A549 (cell line): ENCODE measurements at regions not wholly inside any gene's neighbourhood (a gene's known extent, or its start where the extent isn't known, plus 50 kb on each side); places are given as distances from the start of the nearest gene placed in this dataset.

Experiments used
- ATAC-seq, 2 experiments: fragments of 200-7000 bp in 1 of 2; fragments of >200 bp in 1 of 2; cut with Nextera tagmentation in 1 of 2; cut with Tn5 transposase in 1 of 2; 3 replicates each; pipeline versions ENCODE4 v1.8.0 to v1.9.1; 2018 to 2020; ENCODE audit warnings: mild to moderate bottlenecking in 1 of 2, moderate library complexity in 1 of 2
- CTCF ChIA-PET: fragments of 300-600 bp; sonication (Branson Sonifier 250); formaldehyde crosslinking; extraction: SDS; loops from one replicate; lab custom pipeline; 2021; ENCODE audit warnings: antibody characterized with exemption, inconsistent platforms; lab: Yijun Ruan, JAX
- POLR2A ChIA-PET: fragments of 350-600 bp; formaldehyde crosslinking; extraction: SDS; loops from one replicate; lab custom pipeline; 2021; ENCODE audit warnings: antibody characterized with exemption, inconsistent platforms; lab: Yijun Ruan, JAX
- DNase-seq, 2 experiments: peaks; one replicate each; pipeline versions ENCODE4 v3.0.0 to v3.0.0-alpha.2; 2011 to 2016; ENCODE audit warnings: low read depth in 1 of 2, low spot score in 1 of 2
- FAIRE-seq: peaks from 2 replicates; lab custom pipeline; 2011; peaks lifted over from hg19 to GRCh38; lab: Jason Lieb, UNC
- H3K27ac ChIP-seq, 2 experiments: fragments of >200 bp; sonication (Bioruptor Twin); formaldehyde crosslinking; 3 replicates each; pipeline ENCODE4 v1.5.1; 2016 to 2017
- H3K4me1 ChIP-seq: fragments of >200 bp; sonication (Bioruptor Twin); formaldehyde crosslinking; 3 replicates; pipeline ENCODE4 v1.6.1; 2016
- H3K4me2 ChIP-seq: fragments of >200 bp; sonication (Bioruptor Twin); formaldehyde crosslinking; 3 replicates; pipeline ENCODE4 v1.6.1; 2016
- H3K4me3 ChIP-seq: fragments of >200 bp; sonication (Bioruptor Twin); formaldehyde crosslinking; 3 replicates; pipeline ENCODE4 v1.5.1; 2016
- H3K9me3 ChIP-seq: fragments of >200 bp; sonication (Bioruptor Twin); formaldehyde crosslinking; 3 replicates; pipeline ENCODE4 v1.6.1; 2016
- BHLHE40 ChIP-seq: IDR thresholded peaks from 2 replicates; pipeline ENCODE4 v1.6.1; 2012; ENCODE audit warnings: low read depth, low read length, inconsistent platforms
- CTCF ChIP-seq: fragments of >200 bp; sonication (Bioruptor Twin); formaldehyde crosslinking; IDR thresholded peaks from 3 replicates; pipeline ENCODE4 v1.5.1; 2016
- EHF ChIP-seq: fragments of 250-450 bp; sonication (Bioruptor Pico); IDR thresholded peaks from 2 replicates; pipeline ENCODE4 v1.5.0; 2020; ENCODE audit warnings: mild to moderate bottlenecking
- EHMT2 ChIP-seq: fragments of 200-600 bp; sonication (generic); IDR thresholded peaks from 2 replicates; pipeline ENCODE4 v1.6.1; 2016; ENCODE audit warnings: antibody characterized with exemption, low read depth, mild to moderate bottlenecking, moderate library complexity
- FOSB ChIP-seq: fragments of 250-450 bp; sonication (Bioruptor Pico); IDR thresholded peaks from 2 replicates; pipeline ENCODE4 v1.5.0; 2020; ENCODE audit warnings: mild to moderate bottlenecking, moderate library complexity
- FOSL2 ChIP-seq, 2 experiments: fragments of 450-650 bp in 1 of 2; fragments of >200 bp in 1 of 2; sonication (Bioruptor Twin) in 1 of 2; formaldehyde crosslinking; IDR thresholded peaks; 2 replicates each; pipeline versions ENCODE4 v1.5.0 to v1.6.1; 2016 to 2020; ENCODE audit warnings: mild to moderate bottlenecking in 1 of 2, moderate library complexity in 1 of 2
- HDAC2 ChIP-seq: fragments of 200-600 bp; sonication (generic); IDR thresholded peaks from 2 replicates; pipeline ENCODE4 v1.6.1; 2016
- HMGXB4 ChIP-seq: fragments of 250-450 bp; sonication (Bioruptor Pico); IDR thresholded peaks from 2 replicates; pipeline ENCODE4 v1.5.0; 2021; ENCODE audit warnings: mild to moderate bottlenecking, moderate library complexity, borderline replicate concordance
- HOXA7 ChIP-seq: fragments of 250-450 bp; sonication (Bioruptor Pico); IDR thresholded peaks from 2 replicates; pipeline ENCODE4 v1.5.0; 2020; ENCODE audit warnings: mild to moderate bottlenecking, moderate library complexity
- JUN ChIP-seq, 2 experiments: fragments of >200 bp; sonication (Bioruptor Twin); formaldehyde crosslinking; IDR thresholded peaks; 2 replicates in 1 of 2; 3 replicates in 1 of 2; pipeline ENCODE4 v1.6.1; 2016 to 2017
- JUNB ChIP-seq: fragments of >200 bp; sonication (Bioruptor Twin); formaldehyde crosslinking; IDR thresholded peaks from 2 replicates; pipeline ENCODE4 v1.6.1; 2016
- KDM1A ChIP-seq: fragments of 200-600 bp; sonication (generic); IDR thresholded peaks from 2 replicates; pipeline ENCODE4 v1.6.1; 2016; ENCODE audit warnings: low read depth, mild to moderate bottlenecking
- MAFK ChIP-seq: fragments of 450-650 bp; IDR thresholded peaks from 2 replicates; pipeline ENCODE4 v1.6.1; 2014; ENCODE audit not compliant: partially characterized antibody
- NFE2L2 ChIP-seq: fragments of 150-350 bp; conservative IDR thresholded peaks from 2 replicates; pipeline ENCODE4 v1.6.1; 2014; ENCODE audit warnings: low read length
- NR3C1 ChIP-seq: fragments of >200 bp; sonication (Bioruptor Twin); formaldehyde crosslinking; IDR thresholded peaks from 3 replicates; pipeline ENCODE4 v1.6.1; 2017
- POLR2A ChIP-seq: IDR thresholded peaks from 2 replicates; pipeline ENCODE4 v1.6.1; 2012; ENCODE audit warnings: mild to moderate bottlenecking, low read length
- POLR2AphosphoS2 ChIP-seq: conservative IDR thresholded peaks from 2 replicates; pipeline ENCODE4 v1.6.1; 2012; ENCODE audit warnings: low read length, improper control_type of control experiment, inconsistent platforms
- RAD21 ChIP-seq, 2 experiments: fragments of >200 bp in 1 of 2; sonication (Bioruptor Twin) in 1 of 2; formaldehyde crosslinking in 1 of 2; IDR thresholded peaks in 1 of 2; conservative IDR thresholded peaks in 1 of 2; 2 replicates in 1 of 2; 3 replicates in 1 of 2; pipeline ENCODE4 v1.6.1; 2012 to 2018; ENCODE audit warnings: inconsistent platforms in 1 of 2
- RARB ChIP-seq: fragments of 250-450 bp; sonication (Bioruptor Pico); IDR thresholded peaks from 2 replicates; pipeline ENCODE4 v1.8.0; 2021; ENCODE audit warnings: mild to moderate bottlenecking, moderate library complexity
- RFX5 ChIP-seq: fragments of 450-650 bp; IDR thresholded peaks from 2 replicates; pipeline ENCODE4 v1.7.1; 2014; ENCODE audit warnings: antibody characterized with exemption, mild to moderate bottlenecking, moderate library complexity
- RNF2 ChIP-seq: fragments of 200-600 bp; sonication (generic); IDR thresholded peaks from 2 replicates; pipeline ENCODE4 v1.6.1; 2016; ENCODE audit warnings: low read depth, mild to moderate bottlenecking, antibody characterized with exemption, moderate library complexity, borderline replicate concordance
- SMC3 ChIP-seq: fragments of >200 bp; sonication (Bioruptor Twin); formaldehyde crosslinking; IDR thresholded peaks from 3 replicates; pipeline ENCODE4 v1.6.1; 2018; ENCODE audit warnings: inconsistent platforms
- SREBF2 ChIP-seq: fragments of 450-650 bp; IDR thresholded peaks from 2 replicates; pipeline ENCODE4 v1.6.1; 2014; ENCODE audit warnings: mild to moderate bottlenecking, moderate library complexity
- TFCP2L1 ChIP-seq: fragments of 250-450 bp; sonication (Bioruptor Pico); IDR thresholded peaks from 2 replicates; pipeline ENCODE4 v1.5.0; 2021; ENCODE audit warnings: mild to moderate bottlenecking
- ZFP36 ChIP-seq: fragments of 450-650 bp; IDR thresholded peaks from 2 replicates; pipeline ENCODE4 v1.6.1; 2014; ENCODE audit warnings: borderline replicate concordance; ENCODE audit not compliant: partially characterized antibody
- ZNF302 ChIP-seq: fragments of 250-450 bp; sonication (Bioruptor Pico); IDR thresholded peaks from 2 replicates; pipeline ENCODE4 v1.9.0; 2021; ENCODE audit warnings: inconsistent platforms, mild to moderate bottlenecking, moderate library complexity
- ZSCAN20 ChIP-seq: fragments of 250-450 bp; sonication (Bioruptor Pico); IDR thresholded peaks from 2 replicates; pipeline ENCODE4 v1.8.0; 2022; ENCODE audit warnings: mild to moderate bottlenecking, moderate library complexity
- WGBS: methylation state at CpG from one replicate; pipeline ENCODE4 v1.1.6; 2017; ENCODE audit errors: missing lambda C conversion rate; 5-methylcytosine and 5-hydroxymethylcytosine counted together
- TF ChIP-seq, protein P1 (sequence below): fragments of 450-650 bp; IDR thresholded peaks from 2 replicates; pipeline ENCODE4 v1.6.1; 2014; ENCODE audit warnings: antibody characterized with exemption
- TF ChIP-seq, protein P2 (sequence below): fragments of >200 bp; sonication (Bioruptor Twin); formaldehyde crosslinking; IDR thresholded peaks from 3 replicates; pipeline ENCODE4 v1.6.1; 2016

GRCh38 chr7:109179601-109180000, 609.9 kb downstream of the DNAJB9 start:
- no peaks in the 10 kb centered on the region for H3K4me1 ChIP-seq
- no peak for TF ChIP-seq RAD21 (conservative IDR thresholded peaks at IDR 0.05 in 1 of 2, IDR thresholded peaks at IDR 0.05 in 1 of 2)
- TF ChIP-seq ZFP36 = no peak
- no peak for TF ChIP-seq FOSL2 (IDR thresholded peaks at IDR 0.05)
- no peak for TF ChIP-seq FOSL2 (CRISPR knock-in tag; IDR thresholded peaks at IDR 0.05)
- TF ChIP-seq EHMT2 = no peak
- no peak for TF ChIP-seq CTCF
- TF ChIP-seq KDM1A = no peak
- TF ChIP-seq FOSB (CRISPR knock-in tag) = no peak
- no peak for TF ChIP-seq BHLHE40
- TF ChIP-seq JUN (IDR thresholded peaks at IDR 0.05) = no peak
- no peak for TF ChIP-seq ZNF302 (CRISPR knock-in tag)
- TF ChIP-seq NR3C1 = no peak
- no peak for TF ChIP-seq POLR2A
- no peak for TF ChIP-seq ZSCAN20 (CRISPR knock-in tag)
- no peak for TF ChIP-seq TFCP2L1
- TF ChIP-seq POLR2AphosphoS2 = no peak
- no peak for TF ChIP-seq RARB
- no peak for TF ChIP-seq MAFK
- no peak for TF ChIP-seq JUNB
- TF ChIP-seq RFX5 = no peak
- TF ChIP-seq, all 56 proteins: peak for 0
- 4% methylated on average over 3 of the region's 3 CpGs for WGBS
- ChIA-PET CTCF (no interaction called here), POLR2A (no interaction called here)
- DNase-seq (no peak), ATAC-seq (no peak), FAIRE-seq (no peak)
- Histone ChIP-seq H3K4me3 (no peak overlapping the region), H3K9me3 (no peaks in the 10 kb centered on the region), H3K4me2 (no peak overlapping the region), H3K27ac (no peak overlapping the region)

DNA sequence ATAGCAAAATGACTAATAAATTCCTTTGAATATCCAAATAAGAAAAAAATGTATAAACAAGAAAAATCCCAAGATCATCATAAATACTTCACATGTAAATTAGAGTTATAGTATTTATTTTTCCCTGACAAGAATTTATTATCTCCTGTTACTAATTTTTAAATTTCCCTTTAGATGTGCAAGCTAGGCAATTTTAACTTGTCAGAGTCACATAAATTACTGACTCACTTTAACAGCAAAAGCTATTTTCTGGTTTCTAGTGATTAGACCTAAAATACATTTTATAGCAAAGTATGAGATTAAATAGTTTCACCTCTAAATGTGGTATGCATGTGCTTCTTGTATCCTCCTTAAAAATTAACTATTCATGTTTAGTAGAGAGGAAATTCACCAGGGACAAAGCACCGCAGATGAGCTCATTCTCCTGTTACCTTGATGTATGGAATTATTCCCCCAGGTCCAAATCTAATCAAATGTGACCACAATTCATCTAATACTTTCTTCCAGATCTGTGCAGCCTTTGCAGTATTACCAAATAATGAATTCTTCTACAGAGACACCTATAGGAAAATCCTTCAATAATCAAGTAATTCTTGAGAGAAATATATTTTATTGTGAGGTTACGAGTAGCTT, 621.2 kb downstream of the DNAJB9 start:
- no peak for ATAC-seq
- POLR2A ChIA-PET = no interaction called here
- Histone ChIP-seq H3K4me1 (no peaks in the 10 kb centered on the region), H3K27ac (no peak overlapping the region), H3K4me2 (no peak overlapping the region), H3K9me3 (no peaks in the 10 kb centered on the region), H3K4me3 (no peak overlapping the region)
- under 1% methylated on average over 2 of the region's 2 CpGs for WGBS
- FAIRE-seq = no peak
- TF ChIP-seq SREBF2 (no peak), MAFK (peak; percentile 50), BHLHE40 (no peak), ZNF302 (CRISPR knock-in tag) (no peak)
- TF ChIP-seq, protein P1, sequence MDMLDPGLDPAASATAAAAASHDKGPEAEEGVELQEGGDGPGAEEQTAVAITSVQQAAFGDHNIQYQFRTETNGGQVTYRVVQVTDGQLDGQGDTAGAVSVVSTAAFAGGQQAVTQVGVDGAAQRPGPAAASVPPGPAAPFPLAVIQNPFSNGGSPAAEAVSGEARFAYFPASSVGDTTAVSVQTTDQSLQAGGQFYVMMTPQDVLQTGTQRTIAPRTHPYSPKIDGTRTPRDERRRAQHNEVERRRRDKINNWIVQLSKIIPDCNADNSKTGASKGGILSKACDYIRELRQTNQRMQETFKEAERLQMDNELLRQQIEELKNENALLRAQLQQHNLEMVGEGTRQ = no peak
- no peak for DNase-seq
- CTCF ChIA-PET = no interaction called here

DNA sequence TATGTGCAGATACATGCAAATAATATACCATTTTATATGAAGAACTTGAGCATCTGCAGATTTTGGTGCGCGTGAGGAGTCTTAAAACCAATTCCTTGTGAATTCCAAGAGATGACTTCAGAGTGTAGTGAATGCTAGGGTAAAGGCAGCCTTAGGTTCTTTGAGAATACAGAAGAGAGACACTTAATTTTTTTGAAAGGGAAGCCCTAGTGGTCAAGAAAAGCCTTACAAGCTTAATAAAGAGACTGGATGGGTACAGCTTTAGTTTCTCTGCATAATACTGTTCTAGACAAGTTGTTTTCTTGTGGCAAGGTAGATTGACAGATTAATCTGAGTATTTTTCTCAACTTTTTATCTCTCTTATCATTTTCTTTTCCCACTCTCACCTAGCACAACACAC, 636.5 kb downstream of the DNAJB9 start:
- Histone ChIP-seq H3K4me2 (no peak overlapping the region), H3K9me3 (no peaks in the 10 kb centered on the region), H3K4me3 (no peak overlapping the region), H3K4me1 (no peaks in the 10 kb centered on the region), H3K27ac (no peak overlapping the region)
- no peak for FAIRE-seq
- CTCF ChIA-PET = interaction anchor here (0.6 kb wide), 1 partner anchor 81 kb away, joined by 3 read pairs; no protein-coding TSS in a partner anchor
- no peak for DNase-seq
- POLR2A ChIA-PET = no interaction called here
- no peak for ATAC-seq
- no peak for TF ChIP-seq HOXA7 (CRISPR knock-in tag)
- no peak for TF ChIP-seq HDAC2
- TF ChIP-seq HMGXB4 (CRISPR knock-in tag) = no peak
- TF ChIP-seq SMC3 = no peak
- TF ChIP-seq NR3C1 = no peak
- TF ChIP-seq EHF = no peak
- TF ChIP-seq NFE2L2 = no peak
- no peak for TF ChIP-seq ZSCAN20 (CRISPR knock-in tag)
- TF ChIP-seq, protein P2, sequence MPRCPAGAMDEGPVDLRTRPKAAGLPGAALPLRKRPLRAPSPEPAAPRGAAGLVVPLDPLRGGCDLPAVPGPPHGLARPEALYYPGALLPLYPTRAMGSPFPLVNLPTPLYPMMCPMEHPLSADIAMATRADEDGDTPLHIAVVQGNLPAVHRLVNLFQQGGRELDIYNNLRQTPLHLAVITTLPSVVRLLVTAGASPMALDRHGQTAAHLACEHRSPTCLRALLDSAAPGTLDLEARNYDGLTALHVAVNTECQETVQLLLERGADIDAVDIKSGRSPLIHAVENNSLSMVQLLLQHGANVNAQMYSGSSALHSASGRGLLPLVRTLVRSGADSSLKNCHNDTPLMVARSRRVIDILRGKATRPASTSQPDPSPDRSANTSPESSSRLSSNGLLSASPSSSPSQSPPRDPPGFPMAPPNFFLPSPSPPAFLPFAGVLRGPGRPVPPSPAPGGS = no peak
- no peak for TF ChIP-seq JUN (IDR thresholded peaks at IDR 0.05)
- TF ChIP-seq RNF2 = no peak
- no peak for TF ChIP-seq ZFP36
- no peak for TF ChIP-seq FOSB (CRISPR knock-in tag)
- WGBS = 43% methylated on average over 2 of the region's 2 CpGs
